HG03378 (cell line): ENCODE measurements at regions not wholly inside any gene's neighbourhood (a gene's known extent, or its start where the extent isn't known, plus 50 kb on each side); places are given as distances from the start of the nearest gene placed in this dataset.

Source experiments
- ATAC-seq: cut with Tn5 transposase; IDR thresholded peaks from one replicate; pipeline ENCODE4 v1.9.1; 2021; ENCODE audit warnings: mild to moderate bottlenecking, moderate library complexity; ENCODE audit not compliant: unreplicated experiment

GRCh38 chr17:14838567-14838966, 426.6 kb downstream of the PMP22 start:
- ATAC-seq: no peak

GRCh38 chr17:14833201-14833785, 431.8 kb downstream of the PMP22 start:
- no peak for ATAC-seq

DNA sequence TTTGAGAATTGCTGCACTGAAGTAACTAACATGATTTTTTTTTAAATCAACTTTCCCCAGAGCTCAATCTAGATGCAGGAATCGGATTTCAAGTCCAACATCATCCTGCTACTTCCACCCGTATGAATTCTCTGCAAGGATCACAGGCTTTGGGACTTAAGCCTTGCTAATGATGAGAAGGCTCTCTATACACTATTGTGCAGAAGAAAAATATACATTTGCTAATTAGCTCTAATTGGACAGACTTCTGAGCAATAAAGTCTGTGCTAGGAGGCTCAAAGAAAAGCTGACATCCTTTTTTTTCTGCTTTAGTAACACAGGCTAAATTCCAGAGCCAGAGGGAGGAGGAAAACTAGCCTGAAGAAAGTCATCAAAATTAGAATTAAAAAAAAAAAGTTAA, 433.6 kb downstream of the PMP22 start:
- ATAC-seq: no peak

DNA sequence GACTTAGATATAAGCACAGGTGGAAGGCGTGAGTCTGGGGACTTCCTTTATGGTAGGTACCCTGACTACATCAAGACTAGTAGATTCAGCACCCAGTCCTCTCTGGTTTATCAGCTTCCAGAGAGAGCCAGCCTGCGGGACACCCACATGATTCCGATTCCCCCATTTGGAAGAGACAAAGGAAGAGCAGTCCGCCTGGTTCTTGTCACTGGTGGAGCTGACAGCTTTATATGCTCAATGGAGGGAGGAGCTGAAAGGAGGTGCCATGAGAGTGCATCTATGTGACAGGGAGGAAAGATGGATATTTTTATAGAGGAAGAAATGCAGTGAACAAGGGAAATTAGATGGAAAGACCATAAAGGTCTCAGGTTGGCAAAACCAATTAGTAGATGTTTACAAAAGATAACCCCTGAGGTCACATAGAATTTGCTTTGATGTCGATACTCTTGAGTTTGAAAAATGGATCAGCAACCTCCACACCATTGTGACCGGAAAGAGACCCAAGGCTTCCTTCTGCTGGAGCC, 437.7 kb downstream of the PMP22 start:
- ATAC-seq: no peak

GRCh38 chr17:14826358-14826757, 438.8 kb downstream of the PMP22 start:
- ATAC-seq: no peak

GRCh38 chr17:14818469-14818868, 446.7 kb downstream of the PMP22 start:
- no peak for ATAC-seq

GRCh38 chr17:14815079-14815478, 450.0 kb downstream of the PMP22 start:
- no peak for ATAC-seq

DNA sequence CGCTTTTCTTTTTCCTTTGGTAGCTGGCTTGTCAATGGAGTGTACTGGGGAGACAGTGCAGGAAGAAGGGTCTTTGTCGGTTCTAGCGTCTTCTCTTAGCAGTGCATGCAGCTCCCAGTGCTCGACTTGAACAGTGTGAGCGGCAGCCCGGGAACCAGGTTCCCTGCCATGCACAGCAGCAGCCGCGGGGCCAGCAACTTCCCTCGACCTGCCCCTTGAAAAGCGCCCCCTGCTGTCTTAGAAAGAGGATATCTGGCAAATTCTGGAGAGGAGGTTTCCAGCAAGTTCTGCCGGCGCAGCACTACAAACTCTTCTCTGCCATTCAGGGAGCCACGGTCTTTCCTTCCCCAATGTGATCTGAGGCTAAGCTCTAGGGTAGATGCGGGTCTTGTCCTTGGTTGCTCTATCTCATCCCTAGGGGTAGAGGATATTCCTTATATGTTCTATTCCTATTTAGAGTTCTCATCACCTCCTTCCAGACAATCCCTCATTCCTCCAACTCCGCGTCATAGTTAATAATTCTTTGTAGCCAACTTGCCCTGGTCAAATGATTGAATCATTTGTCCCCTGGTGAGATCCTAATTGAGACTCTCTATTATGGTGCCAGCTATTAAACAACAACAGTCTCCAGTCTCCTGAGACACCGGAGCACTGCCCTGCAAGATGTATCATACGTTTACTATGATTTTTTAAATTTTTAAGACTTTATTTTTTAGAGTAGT, 451.3 kb downstream of the PMP22 start:
- no peak for ATAC-seq

- no peak for ATAC-seq
Observed at GRCh38 chr17:14808425-14808824, 456.7 kb downstream of the PMP22 start.

GRCh38 chr17:14805348-14805747, 459.8 kb downstream of the PMP22 start:
- no peak for ATAC-seq

DNA sequence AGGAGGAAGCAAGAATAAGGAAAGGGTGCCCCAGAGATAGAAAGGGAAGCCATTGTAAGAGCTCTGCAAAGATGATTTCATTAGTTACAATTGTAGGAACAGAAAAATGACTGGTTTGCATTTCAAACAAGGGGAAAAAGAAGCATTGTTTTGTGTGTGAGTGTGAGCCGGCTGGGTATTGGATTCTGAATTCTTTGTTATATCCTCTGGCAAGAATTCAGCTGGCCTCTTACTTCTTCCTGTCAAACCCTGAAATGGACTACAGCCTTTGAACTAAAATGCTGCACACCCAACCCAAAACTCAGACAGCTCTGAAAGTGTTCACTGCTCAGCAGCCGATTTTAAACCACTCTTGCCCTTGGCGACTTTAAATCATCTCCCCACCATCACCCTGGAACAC, 461.3 kb downstream of the PMP22 start:
- no peak for ATAC-seq

GRCh38 chr17:14797801-14798200, 467.3 kb downstream of the PMP22 start:
- no peak for ATAC-seq

DNA sequence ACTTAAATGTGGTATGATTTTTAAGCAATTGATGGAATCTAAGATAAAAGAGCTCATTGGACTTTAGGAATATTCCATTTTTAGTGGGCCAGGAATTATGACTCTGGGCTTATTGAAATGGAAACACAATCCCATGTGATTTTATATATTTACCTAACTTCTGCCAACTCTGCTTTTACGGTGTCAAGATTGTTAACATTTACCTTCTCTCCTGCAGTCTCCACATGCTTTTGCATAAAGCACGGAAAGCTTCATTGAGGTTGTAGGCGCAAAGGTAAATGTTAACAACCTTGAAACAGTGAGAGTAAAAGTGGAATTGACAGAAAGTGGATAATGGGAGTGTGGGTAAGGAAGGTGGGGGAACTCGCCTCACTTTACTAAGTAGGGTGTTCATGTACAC, 468.1 kb downstream of the PMP22 start:
- no peak for ATAC-seq

GRCh38 chr17:14794961-14795360, 470.2 kb downstream of the PMP22 start:
- ATAC-seq: no peak

GRCh38 chr17:14793237-14793636, 471.9 kb downstream of the PMP22 start:
- ATAC-seq: no peak

GRCh38 chr17:14792746-14793145, 472.4 kb downstream of the PMP22 start:
- ATAC-seq: no peak

DNA sequence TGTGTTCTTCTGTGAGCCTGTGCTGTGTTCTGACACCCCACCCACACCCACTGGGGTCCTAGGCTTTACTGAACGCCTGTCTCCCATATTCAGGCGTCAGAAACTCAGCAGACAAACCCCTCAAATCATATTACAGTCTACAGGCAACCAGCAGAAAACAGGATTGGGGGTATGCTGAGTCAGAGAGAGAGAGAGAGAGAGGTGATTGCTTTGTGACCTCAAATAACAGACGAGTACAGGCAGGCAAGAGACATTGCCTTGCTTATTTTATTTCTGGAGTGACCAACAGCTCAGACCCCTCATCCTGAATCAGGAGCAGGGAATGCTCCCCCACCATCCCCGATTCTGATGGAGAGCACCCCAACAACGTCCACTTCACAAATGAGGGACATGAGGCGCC, 473.9 kb downstream of the PMP22 start:
- ATAC-seq: no peak

DNA sequence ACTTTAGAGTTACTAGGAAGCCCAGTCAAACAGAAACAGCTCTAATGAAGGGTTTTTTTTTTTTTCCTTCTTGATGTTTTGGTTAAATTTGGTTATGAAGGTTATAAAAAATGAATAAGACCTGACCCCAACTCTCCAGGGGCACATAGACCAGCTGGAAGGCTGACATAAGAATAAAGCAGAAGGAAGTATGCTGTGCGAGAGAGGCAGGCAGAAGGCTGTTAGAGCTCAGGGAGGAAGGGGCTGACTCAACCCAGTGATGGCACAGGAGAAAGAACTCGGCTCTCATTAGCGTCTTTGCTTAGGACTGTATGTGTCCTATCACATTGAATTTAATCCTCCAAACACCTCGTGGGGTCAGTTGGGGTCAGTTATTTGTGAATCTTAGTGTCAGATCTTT, 474.6 kb downstream of the PMP22 start:
- no peak for ATAC-seq

DNA sequence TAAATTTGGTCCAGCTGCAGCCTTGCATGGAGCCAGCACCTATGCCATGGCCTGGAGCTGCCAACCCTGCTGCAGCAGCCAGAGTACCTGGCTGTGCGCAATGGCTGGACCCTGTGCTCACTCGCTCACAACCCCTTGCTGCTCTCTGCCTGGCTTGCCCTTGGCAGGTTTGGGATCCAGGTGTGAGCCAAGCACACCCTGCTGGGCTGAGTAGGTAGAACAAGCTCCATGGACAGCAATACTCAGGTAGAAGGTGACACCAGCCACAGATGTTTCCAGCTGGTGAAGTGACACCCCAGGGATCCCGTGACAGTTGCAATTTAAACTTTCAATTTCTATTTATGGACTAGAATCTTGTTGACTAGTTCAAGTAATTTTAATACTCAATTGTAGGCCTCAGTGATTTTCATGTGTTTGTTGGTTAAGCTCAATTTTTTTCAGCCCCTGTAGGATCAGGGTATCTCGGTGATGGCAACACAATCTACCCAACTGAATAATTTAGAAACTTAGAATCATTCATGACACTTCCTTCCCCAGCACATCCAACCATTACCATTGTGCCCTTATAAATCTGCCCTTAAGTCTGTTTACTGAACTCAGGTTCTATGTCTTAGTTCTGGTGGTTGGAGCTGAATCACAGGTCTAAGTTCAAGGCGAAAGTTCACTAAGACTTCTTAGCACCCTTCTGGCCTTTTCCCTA, 480.0 kb downstream of the PMP22 start:
- ATAC-seq: no peak

DNA sequence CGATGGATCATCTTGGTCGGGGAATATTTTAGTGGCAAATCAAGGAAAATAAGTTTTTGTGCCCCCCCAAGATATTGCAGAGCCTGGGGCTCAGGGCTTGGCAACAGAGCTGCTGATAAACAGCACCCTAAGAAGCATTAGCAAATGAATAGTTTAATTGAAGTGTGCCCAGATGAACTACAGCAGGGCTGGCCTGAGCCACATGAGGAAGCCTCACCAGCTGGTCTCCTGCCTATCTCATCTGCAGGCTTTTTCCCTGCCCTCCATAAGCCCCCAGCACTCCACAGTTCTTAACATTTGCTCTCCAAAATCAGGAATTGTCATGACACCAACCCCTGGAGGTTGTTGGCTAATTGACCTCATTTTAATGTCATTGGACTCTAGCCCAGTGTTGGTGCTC, 480.2 kb downstream of the HS3ST3B1 start:
- ATAC-seq: no peak

GRCh38 chr17:14780097-14780651, 479.3 kb downstream of the HS3ST3B1 start:
- no peak for ATAC-seq

- ATAC-seq: no peak
Observed at GRCh38 chr17:14779241-14779640, 478.4 kb downstream of the HS3ST3B1 start.
